MM.1S (cell line): ENCODE measurements at regions not wholly inside any gene's neighbourhood (a gene's known extent, or its start where the extent isn't known, plus 50 kb on each side); places are given as distances from the start of the nearest gene placed in this dataset.
"Not testable (repeated sequence)": the region's sequence is repeated elsewhere in the genome, so short reads cannot be mapped to it uniquely, and the experiment has no call there.

ENCODE experiments used
- DNase-seq: peaks from one replicate; pipeline ENCODE4 v3.0.0-alpha.2; 2015
- H2AFZ ChIP-seq: fragments of 300-600 bp; sonication (generic); 2 replicates; pipeline ENCODE4 v1.6.0; 2016; ENCODE audit warnings: antibody characterized with exemption, low read length
- H3F3A ChIP-seq: fragments of 300-600 bp; sonication (generic); 2 replicates; pipeline ENCODE4 v1.6.1; 2016; ENCODE audit warnings: mild to moderate bottlenecking, antibody characterized with exemption, low read length, moderate library complexity, mixed read lengths; ENCODE audit not compliant: insufficient read depth
- H3K27ac ChIP-seq: fragments of 300-600 bp; sonication (generic); 2 replicates; pipeline ENCODE4 v1.5.1; 2016; ENCODE audit warnings: mild to moderate bottlenecking, low read length
- H3K27me3 ChIP-seq: fragments of 300-600 bp; sonication (generic); replicated peaks from 2 replicates; pipeline ENCODE4 v1.6.0; 2016; ENCODE audit warnings: low read length; ENCODE audit not compliant: insufficient read depth
- H3K36me3 ChIP-seq: fragments of 300-600 bp; sonication (generic); replicated peaks from 2 replicates; pipeline ENCODE4 v1.6.1; 2016; ENCODE audit warnings: mild to moderate bottlenecking, low read length, mixed read lengths; ENCODE audit not compliant: insufficient read depth
- H3K4me1 ChIP-seq: fragments of 300-600 bp; sonication (generic); 2 replicates; pipeline ENCODE4 v1.6.1; 2016; ENCODE audit warnings: low read length, mixed read lengths
- H3K4me2 ChIP-seq: fragments of 300-600 bp; sonication (generic); 2 replicates; pipeline ENCODE4 v1.6.0; 2016; ENCODE audit warnings: low read depth, low read length
- H3K4me3 ChIP-seq: fragments of 300-600 bp; sonication (generic); 2 replicates; pipeline ENCODE4 v1.5.1; 2016; ENCODE audit warnings: low read length, mixed read lengths
- H3K79me2 ChIP-seq: fragments of 300-600 bp; sonication (generic); 2 replicates; pipeline ENCODE4 v1.6.1; 2016; ENCODE audit warnings: mixed run types, low read length, mixed read lengths
- H3K9ac ChIP-seq: fragments of 300-600 bp; sonication (generic); 2 replicates; pipeline ENCODE4 v1.6.1; 2016; ENCODE audit warnings: low read length, mixed read lengths
- H3K9me2 ChIP-seq: fragments of 300-600 bp; sonication (generic); replicated peaks from 2 replicates; pipeline ENCODE4 v1.6.1; 2016; ENCODE audit warnings: mild to moderate bottlenecking, low read length, mixed read lengths; ENCODE audit not compliant: insufficient read depth
- H3K9me3 ChIP-seq: fragments of 300-600 bp; sonication (generic); replicated peaks from 2 replicates; pipeline ENCODE4 v1.6.1; 2016; ENCODE audit warnings: mild to moderate bottlenecking, low read length, mixed read lengths; ENCODE audit not compliant: insufficient read depth
- H4K20me1 ChIP-seq: fragments of 300-600 bp; sonication (generic); 2 replicates; pipeline ENCODE4 v1.6.1; 2016; ENCODE audit warnings: mild to moderate bottlenecking, low read length, moderate library complexity, mixed read lengths; ENCODE audit not compliant: insufficient read depth
- CTCF ChIP-seq: fragments of 300-600 bp; sonication (generic); IDR thresholded peaks from 2 replicates; pipeline ENCODE4 v1.5.1; 2016; ENCODE audit warnings: antibody characterized with exemption, low read length, mixed read lengths
- EZH2 ChIP-seq: fragments of 300-600 bp; sonication (generic); optimal IDR thresholded peaks from 2 replicates; pipeline ENCODE3; 2017; ENCODE audit warnings: low read depth, mild to moderate bottlenecking, antibody characterized with exemption, low read length, mixed read lengths
- EZH2phosphoT487 ChIP-seq: fragments of 300-600 bp; sonication (generic); IDR thresholded peaks from 2 replicates; pipeline ENCODE4 v1.6.1; 2018; ENCODE audit warnings: antibody characterized with exemption, low read length

- Histone ChIP-seq H3K79me2 (no peaks in the 10 kb centered on the region), H3K4me2 (no peak overlapping the region), H3K36me3 (no peaks in the 10 kb centered on the region), H3K9ac (no peak overlapping the region), H3K9me3 (no peaks in the 10 kb centered on the region), H3K4me3 (no peak overlapping the region), H3F3A (no peaks in the 10 kb centered on the region), H3K4me1 (no peaks in the 10 kb centered on the region), H4K20me1 (no peaks in the 10 kb centered on the region), H2AFZ (no peak overlapping the region), H3K27ac (no peak overlapping the region), H3K27me3 (no peaks in the 10 kb centered on the region), H3K9me2 (no peaks in the 10 kb centered on the region)
- no peak for DNase-seq
- TF ChIP-seq EZH2: no peak
- no peak for TF ChIP-seq EZH2phosphoT487
- TF ChIP-seq CTCF: no peak
Measured at GRCh38 chr1:242890192-242890741, 364.8 kb downstream of the CEP170 start.

GRCh38 chr1:242886137-242886536, 361.6 kb upstream of the PLD5 start:
- Histone ChIP-seq H3K9ac (no peak overlapping the region), H3K4me3 (no peak overlapping the region), H3K9me3 (no peaks in the 10 kb centered on the region), H3K79me2 (no peaks in the 10 kb centered on the region), H4K20me1 (no peaks in the 10 kb centered on the region), H3K4me1 (no peaks in the 10 kb centered on the region), H3K4me2 (no peak overlapping the region), H3K27me3 (no peaks in the 10 kb centered on the region), H3K36me3 (no peaks in the 10 kb centered on the region), H3K27ac (no peak overlapping the region), H3K9me2 (no peaks in the 10 kb centered on the region), H2AFZ (no peak overlapping the region), H3F3A (no peaks in the 10 kb centered on the region)
- TF ChIP-seq CTCF: no peak
- no peak for TF ChIP-seq EZH2phosphoT487
- no peak for DNase-seq

- not testable (repeated sequence) for H3F3A ChIP-seq, H3K9ac ChIP-seq, H3K9me2 ChIP-seq, H3K27ac ChIP-seq, H3K9me3 ChIP-seq, H3K27me3 ChIP-seq, H4K20me1 ChIP-seq, H2AFZ ChIP-seq, H3K4me2 ChIP-seq, H3K4me1 ChIP-seq, H3K4me3 ChIP-seq, H3K36me3 ChIP-seq, DNase-seq, H3K79me2 ChIP-seq
Measured at GRCh38 chr1:242880022-242880421, 355.5 kb upstream of the PLD5 start.

- Histone ChIP-seq H3K27ac (no peak overlapping the region), H3K27me3 (no peaks in the 10 kb centered on the region), H3F3A (no peaks in the 10 kb centered on the region), H3K9me2 (no peaks in the 10 kb centered on the region), H3K79me2 (no peaks in the 10 kb centered on the region), H3K9me3 (no peaks in the 10 kb centered on the region), H2AFZ (no peak overlapping the region), H3K36me3 (no peaks in the 10 kb centered on the region), H3K4me1 (no peaks in the 10 kb centered on the region), H3K4me3 (no peak overlapping the region), H3K9ac (no peak overlapping the region), H4K20me1 (no peaks in the 10 kb centered on the region), H3K4me2 (no peak overlapping the region)
- TF ChIP-seq EZH2: no peak
- no peak for DNase-seq
Measured at GRCh38 chr1:242877743-242878142, 353.2 kb upstream of the PLD5 start.
